ENCODE measurements at regions not wholly inside any gene's neighbourhood (a gene's known extent, or its start where the extent isn't known, plus 50 kb on each side); places are given as distances from the start of the nearest gene placed in this dataset.

DNA sequence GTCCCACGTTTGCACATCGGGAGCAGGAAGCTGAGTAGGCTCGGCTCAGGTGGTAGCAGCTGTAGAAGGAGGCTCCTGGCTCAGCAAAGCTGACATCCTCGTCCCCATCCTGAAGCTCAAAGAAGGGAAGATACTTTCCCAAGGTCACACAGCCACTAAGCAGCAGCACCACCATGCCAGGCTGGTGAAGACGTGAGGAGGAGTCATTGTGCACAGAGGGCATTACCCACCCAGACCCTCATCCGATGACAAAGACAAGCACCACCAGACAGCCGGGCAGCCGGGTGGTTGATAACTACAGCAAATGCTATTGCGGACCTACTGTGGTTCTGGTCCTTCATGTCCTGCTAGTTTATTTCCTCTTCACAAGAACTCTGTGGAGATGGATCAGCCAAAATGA is 186.9 kb downstream of the MATN1 start:
- DNase-seq (ENCODE audit: low read depth) = no peak
- POLR2A ChIA-PET = no interaction called here
- H3K4me3 ChIP-seq (ENCODE audit: low read depth, low read length) = no peak overlapping the region
- H3K27me3 ChIP-seq (ENCODE audit: control insufficient read depth, insufficient read depth, low read length) = no peaks in the 10 kb centered on the region
- CTCF ChIA-PET = no interaction called here
- no peaks in the 10 kb centered on the region for H3K36me3 ChIP-seq (ENCODE audit: control insufficient read depth, insufficient read depth, low read length)
- TF ChIP-seq, protein P1, sequence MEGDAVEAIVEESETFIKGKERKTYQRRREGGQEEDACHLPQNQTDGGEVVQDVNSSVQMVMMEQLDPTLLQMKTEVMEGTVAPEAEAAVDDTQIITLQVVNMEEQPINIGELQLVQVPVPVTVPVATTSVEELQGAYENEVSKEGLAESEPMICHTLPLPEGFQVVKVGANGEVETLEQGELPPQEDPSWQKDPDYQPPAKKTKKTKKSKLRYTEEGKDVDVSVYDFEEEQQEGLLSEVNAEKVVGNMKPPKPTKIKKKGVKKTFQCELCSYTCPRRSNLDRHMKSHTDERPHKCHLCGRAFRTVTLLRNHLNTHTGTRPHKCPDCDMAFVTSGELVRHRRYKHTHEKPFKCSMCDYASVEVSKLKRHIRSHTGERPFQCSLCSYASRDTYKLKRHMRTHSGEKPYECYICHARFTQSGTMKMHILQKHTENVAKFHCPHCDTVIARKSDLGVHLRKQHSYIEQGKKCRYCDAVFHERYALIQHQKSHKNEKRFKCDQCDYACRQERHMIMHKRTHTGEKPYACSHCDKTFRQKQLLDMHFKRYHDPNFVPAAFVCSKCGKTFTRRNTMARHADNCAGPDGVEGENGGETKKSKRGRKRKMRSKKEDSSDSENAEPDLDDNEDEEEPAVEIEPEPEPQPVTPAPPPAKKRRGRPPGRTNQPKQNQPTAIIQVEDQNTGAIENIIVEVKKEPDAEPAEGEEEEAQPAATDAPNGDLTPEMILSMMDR (IDR thresholded peaks at IDR 0.05; ENCODE audit: insufficient read depth, low read depth, low read length) = no peak

DNA sequence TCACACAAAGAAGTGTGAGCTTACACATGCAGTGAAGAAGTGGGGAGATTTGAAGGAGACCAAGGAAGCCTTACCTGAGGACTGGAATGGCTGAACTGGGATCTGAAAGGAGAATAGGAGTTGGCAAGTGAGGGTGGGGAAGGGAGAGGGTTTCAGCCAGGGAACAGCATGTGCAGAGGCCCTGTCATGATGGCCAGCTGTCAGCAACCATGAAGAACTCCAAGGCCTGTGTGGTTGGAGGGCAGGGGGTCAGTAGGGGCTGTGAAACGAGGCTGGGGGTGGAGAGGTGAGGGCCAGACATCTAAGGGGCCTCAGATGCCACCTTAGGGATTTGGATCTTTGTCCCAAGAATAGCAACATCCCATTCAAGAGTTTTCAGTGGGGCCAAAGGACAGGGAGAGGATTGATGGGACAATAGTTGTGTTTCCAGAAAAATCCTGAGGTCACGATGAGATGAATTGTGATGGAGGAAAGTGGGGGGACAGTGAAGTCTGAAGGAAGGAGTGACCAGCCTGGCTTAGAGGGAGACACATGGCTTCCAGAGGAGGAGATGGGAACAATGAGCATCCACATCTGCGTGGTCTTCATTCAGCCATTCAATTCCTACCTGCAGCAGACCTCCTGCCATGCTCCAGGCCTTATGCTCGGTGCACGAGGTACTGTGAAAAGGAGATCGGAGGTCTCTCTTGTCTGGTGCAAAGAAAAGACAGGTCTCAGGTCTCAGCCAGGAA is 187.6 kb downstream of the MATN1 start:
- TF ChIP-seq, protein P1 (IDR thresholded peaks at IDR 0.05; ENCODE audit: insufficient read depth, low read depth, low read length) = no peak
- no peak for DNase-seq (ENCODE audit: low read depth)
- ChIA-PET POLR2A (no interaction called here), CTCF (no interaction called here)
- no peaks in the 10 kb centered on the region for H3K36me3 ChIP-seq (ENCODE audit: control insufficient read depth, insufficient read depth, low read length)
- H3K27me3 ChIP-seq (ENCODE audit: control insufficient read depth, insufficient read depth, low read length) = no peaks in the 10 kb centered on the region
- H3K4me3 ChIP-seq (ENCODE audit: low read depth, low read length) = no peak overlapping the region

DNA sequence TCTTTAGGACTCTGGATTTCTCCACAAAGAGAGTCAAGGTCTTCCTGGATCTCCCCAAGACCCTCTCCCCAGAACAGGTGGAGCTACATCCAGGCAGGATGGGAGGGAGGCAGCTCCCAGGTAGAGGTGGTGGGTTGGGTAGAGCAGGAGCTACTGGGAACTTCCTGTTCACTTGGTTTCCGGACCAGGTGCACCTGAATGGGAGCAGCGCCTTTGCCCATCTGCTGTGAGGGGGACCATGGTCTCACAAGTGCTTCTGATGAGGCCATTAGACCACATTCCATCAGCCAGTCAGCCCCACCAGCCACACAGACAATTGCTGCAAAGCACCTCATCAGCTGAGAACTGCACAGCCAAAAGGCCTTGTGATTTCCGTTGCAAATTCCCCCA is 188.8 kb downstream of the MATN1 start:
- Histone ChIP-seq H3K27me3 (ENCODE audit: control insufficient read depth, insufficient read depth, low read length) (no peaks in the 10 kb centered on the region), H3K4me3 (ENCODE audit: low read depth, low read length) (no peak overlapping the region), H3K36me3 (ENCODE audit: control insufficient read depth, insufficient read depth, low read length) (no peaks in the 10 kb centered on the region)
- ChIA-PET POLR2A (interaction anchor here (0.8 kb wide), 1 partner anchor 40 kb away, joined by 3 read pairs; no protein-coding TSS in a partner anchor), CTCF (no interaction called here)
- TF ChIP-seq, protein P1 (IDR thresholded peaks at IDR 0.05; ENCODE audit: insufficient read depth, low read depth, low read length) = no peak
- no peak for DNase-seq (ENCODE audit: low read depth)

DNA sequence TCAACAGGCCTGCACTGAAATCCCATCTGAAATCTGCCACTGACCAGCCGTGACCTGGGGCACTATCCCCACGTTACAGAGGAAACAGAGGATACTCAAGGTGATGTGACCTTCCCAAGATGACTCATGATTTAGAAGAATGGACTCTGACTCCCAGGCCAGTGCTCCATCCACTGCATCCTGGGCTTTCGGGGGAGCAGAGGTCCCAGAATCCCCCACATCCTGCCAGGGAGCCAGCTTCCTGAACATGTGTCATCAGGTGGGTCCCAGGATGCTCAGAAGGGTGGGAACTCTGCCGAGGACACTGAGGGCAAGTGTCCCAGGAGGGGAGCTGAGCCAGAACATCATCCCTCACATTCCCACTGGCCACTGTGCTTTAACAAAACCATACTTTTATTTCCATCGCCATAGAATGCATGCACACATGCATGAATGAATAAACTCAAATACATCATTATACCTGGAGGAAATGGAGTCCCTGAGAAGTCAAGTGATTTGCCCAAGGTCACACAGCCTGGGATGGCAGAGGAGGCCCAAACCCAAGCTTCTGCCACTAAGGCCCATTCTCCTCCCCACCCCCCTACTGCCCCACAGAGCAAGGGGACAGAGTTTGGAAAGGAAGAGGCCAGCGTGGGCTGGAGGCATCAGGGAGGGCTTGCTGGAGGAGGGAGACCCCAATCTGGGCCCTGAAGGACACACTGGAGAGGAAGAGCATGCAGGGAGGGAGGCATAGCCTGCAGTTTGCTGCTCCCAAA is 189.4 kb downstream of the MATN1 start:
- CTCF ChIA-PET = no interaction called here
- Histone ChIP-seq H3K36me3 (ENCODE audit: control insufficient read depth, insufficient read depth, low read length) (no peaks in the 10 kb centered on the region), H3K27me3 (ENCODE audit: control insufficient read depth, insufficient read depth, low read length) (no peaks in the 10 kb centered on the region), H3K4me3 (ENCODE audit: low read depth, low read length) (no peak overlapping the region)
- TF ChIP-seq, protein P1 (IDR thresholded peaks at IDR 0.05; ENCODE audit: insufficient read depth, low read depth, low read length) = no peak
- POLR2A ChIA-PET = interaction anchor here (0.8 kb wide), 1 partner anchor 40 kb away, joined by 3 read pairs; no protein-coding TSS in a partner anchor
- no peak for DNase-seq (ENCODE audit: low read depth)

DNA sequence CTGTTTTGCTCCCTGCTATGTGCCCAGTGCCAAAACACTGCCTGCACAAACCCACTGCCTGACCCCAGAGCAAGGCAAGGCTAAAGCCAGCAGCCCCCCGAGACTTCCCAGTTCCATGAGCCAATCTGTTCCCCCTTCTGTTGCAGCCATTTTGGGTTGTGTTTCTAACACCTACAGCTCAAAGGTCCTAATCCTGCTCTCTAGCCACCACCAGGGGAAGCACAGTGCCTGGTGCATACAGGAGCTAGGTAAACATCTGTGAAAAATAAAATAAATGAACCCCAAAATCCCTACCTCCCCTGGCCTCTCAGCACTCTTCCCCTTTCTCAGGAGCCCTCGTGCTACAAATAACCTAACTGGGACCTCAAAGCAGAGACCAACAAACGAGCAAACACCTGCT is 190.2 kb downstream of the MATN1 start:
- Histone ChIP-seq H3K36me3 (ENCODE audit: control insufficient read depth, insufficient read depth, low read length) (no peaks in the 10 kb centered on the region), H3K27me3 (ENCODE audit: control insufficient read depth, insufficient read depth, low read length) (no peaks in the 10 kb centered on the region), H3K4me3 (ENCODE audit: low read depth, low read length) (no peak overlapping the region)
- TF ChIP-seq, protein P1 (IDR thresholded peaks at IDR 0.05; ENCODE audit: insufficient read depth, low read depth, low read length) = no peak
- DNase-seq (ENCODE audit: low read depth) = no peak
- ChIA-PET POLR2A (no interaction called here), CTCF (interaction anchor here (1.7 kb wide), 1 partner anchor 11 kb away, joined by 5 read pairs; no protein-coding TSS in a partner anchor)

All from BJ (cell line).